ENCODE measurements at regions not wholly inside any gene's neighbourhood (a gene's known extent, or its start where the extent isn't known, plus 50 kb on each side); places are given as distances from the start of the nearest gene placed in this dataset.
A peak's percentile ranks its signal among the peaks of the same experiment; 100 is the strongest.

DNA sequence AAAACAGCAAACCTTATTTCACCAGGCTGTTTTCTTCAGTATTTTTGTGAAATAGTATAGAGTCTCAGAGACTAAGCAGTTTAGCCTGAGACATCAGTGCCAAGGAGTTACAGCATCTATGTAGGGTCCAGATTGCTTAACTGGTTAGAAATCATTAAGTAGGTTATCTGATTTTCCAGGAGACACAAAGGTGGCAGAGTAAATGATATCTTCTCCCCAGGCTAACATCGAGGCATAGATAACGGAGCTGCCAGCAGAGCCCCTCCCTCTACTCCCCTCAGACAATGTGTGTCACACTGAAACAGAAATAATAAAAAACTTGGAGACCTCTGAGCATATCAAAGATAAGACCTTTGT is 473.0 kb upstream of the CITED2 start:
- Histone ChIP-seq H2AFZ (ENCODE audit: low read depth, low read length) (no peak overlapping the region), H3K4me1 (replicated peaks in 1 of 2; ENCODE audit: control insufficient read depth in 2 of 2, insufficient read depth in 2 of 2, low read length in 2 of 2) (no peaks in the 10 kb centered on the region; a peak in 1 of 5 replicates), H3K79me2 (ENCODE audit: control insufficient read depth, insufficient read depth, low read length) (no peaks in the 10 kb centered on the region), H3K9me3 (replicated peaks; ENCODE audit: control insufficient read depth, insufficient read depth, low read depth, low read length) (peaks cover 2% of the 10 kb centered on the region; the same call in 1 of the 2 replicates), H4K20me1 (replicated peaks; ENCODE audit: control insufficient read depth, insufficient read depth, low read length) (no peaks in the 10 kb centered on the region), H3K9me1 (ENCODE audit: control insufficient read depth, insufficient read depth, low read length) (no peaks in the 10 kb centered on the region), H3K4me3 (no peak overlapping the region), H3K9ac (ENCODE audit: insufficient read depth in 1 of 2, low read depth in 2 of 2, low read length in 2 of 2) (no peak overlapping the region), H3K36me3 (ENCODE audit: control insufficient read depth, insufficient read depth, low read length) (no peaks in the 10 kb centered on the region), H3K4me2 (ENCODE audit: insufficient read depth, low read length) (no peak overlapping the region), H3K27ac (ENCODE audit: extremely low read depth, low read depth, low read length) (no peak overlapping the region), H3K27me3 (ENCODE audit: control insufficient read depth in 2 of 2, insufficient read depth in 2 of 2, low read length in 2 of 2) (no peaks in the 10 kb centered on the region)
- POLR2A ChIA-PET, result interaction anchor here (0.5 kb wide), 1 partner anchor 24 kb away, joined by 3 read pairs; no protein-coding TSS in a partner anchor
- intact Hi-C loops (cut with micrococcal nuclease), result no loop called here
- in situ Hi-C loops (cut with MboI), result no loop called here
- WGBS (ENCODE audit: insufficient coverage, low coverage, missing lambda C conversion rate), result 3% methylated on average over 2 of the region's 2 CpGs
- no peak for TF ChIP-seq PHB2 (IDR thresholded peaks at IDR 0.05; ENCODE audit: low read depth)
- no peak for TF ChIP-seq TFAM (CRISPR knock-in tag; conservative IDR thresholded peaks at IDR 0.05)
- TF ChIP-seq, protein P1, sequence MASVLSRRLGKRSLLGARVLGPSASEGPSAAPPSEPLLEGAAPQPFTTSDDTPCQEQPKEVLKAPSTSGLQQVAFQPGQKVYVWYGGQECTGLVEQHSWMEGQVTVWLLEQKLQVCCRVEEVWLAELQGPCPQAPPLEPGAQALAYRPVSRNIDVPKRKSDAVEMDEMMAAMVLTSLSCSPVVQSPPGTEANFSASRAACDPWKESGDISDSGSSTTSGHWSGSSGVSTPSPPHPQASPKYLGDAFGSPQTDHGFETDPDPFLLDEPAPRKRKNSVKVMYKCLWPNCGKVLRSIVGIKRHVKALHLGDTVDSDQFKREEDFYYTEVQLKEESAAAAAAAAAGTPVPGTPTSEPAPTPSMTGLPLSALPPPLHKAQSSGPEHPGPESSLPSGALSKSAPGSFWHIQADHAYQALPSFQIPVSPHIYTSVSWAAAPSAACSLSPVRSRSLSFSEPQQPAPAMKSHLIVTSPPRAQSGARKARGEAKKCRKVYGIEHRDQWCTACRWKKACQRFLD (CRISPR knock-in tag; IDR thresholded peaks at IDR 0.05), result no peak
- peak; percentile 33; the same call in 1 of the 2 replicates for TF ChIP-seq CBFA2T3 (IDR thresholded peaks at IDR 0.05)
- TF ChIP-seq RAD21 (CRISPR knock-in tag; conservative IDR thresholded peaks at IDR 0.05 in 1 of 2, IDR thresholded peaks at IDR 0.05 in 1 of 2), result no peak
- no peak for TF ChIP-seq MTA2 (IDR thresholded peaks at IDR 0.05; ENCODE audit: low read depth)
- TF ChIP-seq ZNF263 (CRISPR knock-in tag; IDR thresholded peaks at IDR 0.05; ENCODE audit: borderline replicate concordance), result no peak
- TF ChIP-seq HMG20B (CRISPR knock-in tag; IDR thresholded peaks at IDR 0.05), result no peak
- TF ChIP-seq, protein P2, sequence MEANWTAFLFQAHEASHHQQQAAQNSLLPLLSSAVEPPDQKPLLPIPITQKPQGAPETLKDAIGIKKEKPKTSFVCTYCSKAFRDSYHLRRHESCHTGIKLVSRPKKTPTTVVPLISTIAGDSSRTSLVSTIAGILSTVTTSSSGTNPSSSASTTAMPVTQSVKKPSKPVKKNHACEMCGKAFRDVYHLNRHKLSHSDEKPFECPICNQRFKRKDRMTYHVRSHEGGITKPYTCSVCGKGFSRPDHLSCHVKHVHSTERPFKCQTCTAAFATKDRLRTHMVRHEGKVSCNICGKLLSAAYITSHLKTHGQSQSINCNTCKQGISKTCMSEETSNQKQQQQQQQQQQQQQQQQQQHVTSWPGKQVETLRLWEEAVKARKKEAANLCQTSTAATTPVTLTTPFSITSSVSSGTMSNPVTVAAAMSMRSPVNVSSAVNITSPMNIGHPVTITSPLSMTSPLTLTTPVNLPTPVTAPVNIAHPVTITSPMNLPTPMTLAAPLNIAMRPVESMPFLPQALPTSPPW (CRISPR knock-in tag; IDR thresholded peaks at IDR 0.05), result peak; percentile 36; the same call in 1 of the 2 replicates
- TF ChIP-seq, protein P3, sequence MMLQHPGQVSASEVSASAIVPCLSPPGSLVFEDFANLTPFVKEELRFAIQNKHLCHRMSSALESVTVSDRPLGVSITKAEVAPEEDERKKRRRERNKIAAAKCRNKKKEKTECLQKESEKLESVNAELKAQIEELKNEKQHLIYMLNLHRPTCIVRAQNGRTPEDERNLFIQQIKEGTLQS (IDR thresholded peaks at IDR 0.05), result no peak
- TF ChIP-seq, protein P3 (CRISPR knock-in tag; conservative IDR thresholded peaks at IDR 0.05), result no peak
- no peak for TF ChIP-seq ZNF184 (CRISPR knock-in tag; IDR thresholded peaks at IDR 0.05)
- TF ChIP-seq, protein P4, sequence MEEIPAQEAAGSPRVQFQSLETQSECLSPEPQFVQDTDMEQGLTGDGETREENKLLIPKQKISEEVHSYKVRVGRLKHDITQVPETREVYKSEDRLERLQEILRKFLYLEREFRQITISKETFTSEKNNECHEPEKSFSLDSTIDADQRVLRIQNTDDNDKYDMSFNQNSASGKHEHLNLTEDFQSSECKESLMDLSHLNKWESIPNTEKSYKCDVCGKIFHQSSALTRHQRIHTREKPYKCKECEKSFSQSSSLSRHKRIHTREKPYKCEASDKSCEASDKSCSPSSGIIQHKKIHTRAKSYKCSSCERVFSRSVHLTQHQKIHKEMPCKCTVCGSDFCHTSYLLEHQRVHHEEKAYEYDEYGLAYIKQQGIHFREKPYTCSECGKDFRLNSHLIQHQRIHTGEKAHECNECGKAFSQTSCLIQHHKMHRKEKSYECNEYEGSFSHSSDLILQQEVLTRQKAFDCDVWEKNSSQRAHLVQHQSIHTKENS (CRISPR knock-in tag; IDR thresholded peaks at IDR 0.05), result no peak
- TF ChIP-seq ESRRA (IDR thresholded peaks at IDR 0.05; ENCODE audit: borderline replicate concordance, low read depth), result no peak
- no peak for TF ChIP-seq NFXL1 (CRISPR knock-in tag; IDR thresholded peaks at IDR 0.05)
- no peak for TF ChIP-seq ZNF146 (CRISPR knock-in tag; IDR thresholded peaks at IDR 0.05; ENCODE audit: unreplicated experiment)
- no peak for TF ChIP-seq DNMT1 (IDR thresholded peaks at IDR 0.05)
- TF ChIP-seq, protein P5, sequence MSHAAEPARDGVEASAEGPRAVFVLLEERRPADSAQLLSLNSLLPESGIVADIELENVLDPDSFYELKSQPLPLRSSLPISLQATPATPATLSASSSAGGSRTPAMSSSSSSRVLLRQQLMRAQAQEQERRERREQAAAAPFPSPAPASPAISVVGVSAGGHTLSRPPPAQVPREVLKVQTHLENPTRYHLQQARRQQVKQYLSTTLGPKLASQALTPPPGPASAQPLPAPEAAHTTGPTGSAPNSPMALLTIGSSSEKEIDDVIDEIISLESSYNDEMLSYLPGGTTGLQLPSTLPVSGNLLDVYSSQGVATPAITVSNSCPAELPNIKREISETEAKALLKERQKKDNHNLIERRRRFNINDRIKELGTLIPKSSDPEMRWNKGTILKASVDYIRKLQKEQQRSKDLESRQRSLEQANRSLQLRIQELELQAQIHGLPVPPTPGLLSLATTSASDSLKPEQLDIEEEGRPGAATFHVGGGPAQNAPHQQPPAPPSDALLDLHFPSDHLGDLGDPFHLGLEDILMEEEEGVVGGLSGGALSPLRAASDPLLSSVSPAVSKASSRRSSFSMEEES (CRISPR knock-in tag; IDR thresholded peaks at IDR 0.05), result no peak
- peak; percentile 26 for FAIRE-seq
- CTCF ChIA-PET (ENCODE audit: low intra/inter-chr PET ratio), result no interaction called here
- no peak for DNase-seq (ENCODE audit: extremely low read depth in 1 of 4, low spot score in 3 of 4)
- peak; percentile 51 for ATAC-seq
- BruUV-seq (replicated peaks), result no TSS peak

Data from K562 (cell line).